ENCODE measurements at regions not wholly inside any gene's neighbourhood (a gene's known extent, or its start where the extent isn't known, plus 50 kb on each side); places are given as distances from the start of the nearest gene placed in this dataset.

GRCh38 chr9:115513148-115513547 is 395.2 kb upstream of the TNC start:
- Histone ChIP-seq H3K4me3 (ENCODE audit: low read depth, low read length) (no peak overlapping the region), H3K27me3 (ENCODE audit: control insufficient read depth, insufficient read depth, low read length) (no peaks in the 10 kb centered on the region), H3K36me3 (ENCODE audit: control insufficient read depth, insufficient read depth, low read length) (peaks cover 8% of the 10 kb centered on the region), H3K9me3 (ENCODE audit: control insufficient read depth, insufficient read depth, low read depth, low read length) (0 out of 2 replicates have a peak, but pooled peaks cover 2% of the 10 kb centered on the region), H3K4me1 (ENCODE audit: control insufficient read depth, insufficient read depth, low read length) (peaks cover 19% of the 10 kb centered on the region), H3K9ac (ENCODE audit: low read length) (no peak overlapping the region), H3K27ac (ENCODE audit: low read depth, low read length) (no peak overlapping the region)

GRCh38 chr9:115514454-115514853 is 396.5 kb upstream of the TNC start:
- Histone ChIP-seq H3K36me3 (ENCODE audit: control insufficient read depth, insufficient read depth, low read length) (peaks cover 18% of the 10 kb centered on the region), H3K27me3 (ENCODE audit: control insufficient read depth, insufficient read depth, low read length) (no peaks in the 10 kb centered on the region), H3K9ac (ENCODE audit: low read length) (no peak overlapping the region), H3K9me3 (ENCODE audit: control insufficient read depth, insufficient read depth, low read depth, low read length) (no peaks in the 10 kb centered on the region), H3K27ac (ENCODE audit: low read depth, low read length) (no peak overlapping the region), H3K4me1 (ENCODE audit: control insufficient read depth, insufficient read depth, low read length) (peaks cover 19% of the 10 kb centered on the region), H3K4me3 (ENCODE audit: low read depth, low read length) (no peak overlapping the region)

- H3K27me3 ChIP-seq (ENCODE audit: control insufficient read depth, insufficient read depth, low read length): no peaks in the 10 kb centered on the region
- H3K4me1 ChIP-seq (ENCODE audit: control insufficient read depth, insufficient read depth, low read length): peaks cover 18% of the 10 kb centered on the region
- peaks cover 46% of the 10 kb centered on the region for H3K36me3 ChIP-seq (ENCODE audit: control insufficient read depth, insufficient read depth, low read length)
- no peak overlapping the region for H3K9ac ChIP-seq (ENCODE audit: low read length)
- H3K4me3 ChIP-seq (ENCODE audit: low read depth, low read length): no peak overlapping the region
- H3K9me3 ChIP-seq (ENCODE audit: control insufficient read depth, insufficient read depth, low read depth, low read length): no peaks in the 10 kb centered on the region
- no peak overlapping the region for H3K27ac ChIP-seq (ENCODE audit: low read depth, low read length)
Measured at GRCh38 chr9:115517335-115518075, 399.5 kb upstream of the TNC start.

GRCh38 chr9:115520646-115521045 is 402.7 kb upstream of the TNC start:
- Histone ChIP-seq H3K27me3 (ENCODE audit: control insufficient read depth, insufficient read depth, low read length) (no peaks in the 10 kb centered on the region), H3K36me3 (ENCODE audit: control insufficient read depth, insufficient read depth, low read length) (peaks cover 67% of the 10 kb centered on the region), H3K4me3 (ENCODE audit: low read depth, low read length) (no peak overlapping the region), H3K9me3 (ENCODE audit: control insufficient read depth, insufficient read depth, low read depth, low read length) (no peaks in the 10 kb centered on the region), H3K4me1 (ENCODE audit: control insufficient read depth, insufficient read depth, low read length) (peaks cover 3% of the 10 kb centered on the region; the same call in 1 of the 2 replicates), H3K9ac (ENCODE audit: low read length) (no peak overlapping the region), H3K27ac (ENCODE audit: low read depth, low read length) (no peak overlapping the region)

- no peak overlapping the region for H3K9ac ChIP-seq (ENCODE audit: low read length)
- H3K27me3 ChIP-seq (ENCODE audit: control insufficient read depth, insufficient read depth, low read length): no peaks in the 10 kb centered on the region
- H3K4me3 ChIP-seq (ENCODE audit: low read depth, low read length): no peak overlapping the region
- peaks cover 61% of the 10 kb centered on the region for H3K36me3 ChIP-seq (ENCODE audit: control insufficient read depth, insufficient read depth, low read length)
- H3K27ac ChIP-seq (ENCODE audit: low read depth, low read length): no peak overlapping the region
- H3K9me3 ChIP-seq (ENCODE audit: control insufficient read depth, insufficient read depth, low read depth, low read length): no peaks in the 10 kb centered on the region
- peaks cover 3% of the 10 kb centered on the region; the same call in 1 of the 2 replicates for H3K4me1 ChIP-seq (ENCODE audit: control insufficient read depth, insufficient read depth, low read length)
Measured at GRCh38 chr9:115522912-115523311, 405.0 kb upstream of the TNC start.

- H3K4me3 ChIP-seq (ENCODE audit: low read depth, low read length): no peak overlapping the region
- H3K36me3 ChIP-seq (ENCODE audit: control insufficient read depth, insufficient read depth, low read length): peaks cover 53% of the 10 kb centered on the region
- no peak overlapping the region for H3K9ac ChIP-seq (ENCODE audit: low read length)
- no peak overlapping the region for H3K27ac ChIP-seq (ENCODE audit: low read depth, low read length)
- H3K9me3 ChIP-seq (ENCODE audit: control insufficient read depth, insufficient read depth, low read depth, low read length): no peaks in the 10 kb centered on the region
- peaks cover 3% of the 10 kb centered on the region; the same call in 1 of the 2 replicates for H3K4me1 ChIP-seq (ENCODE audit: control insufficient read depth, insufficient read depth, low read length)
- no peaks in the 10 kb centered on the region for H3K27me3 ChIP-seq (ENCODE audit: control insufficient read depth, insufficient read depth, low read length)
Measured at GRCh38 chr9:115524453-115525059, 406.6 kb upstream of the TNC start.

- Histone ChIP-seq H3K4me3 (ENCODE audit: low read depth, low read length) (no peak overlapping the region), H3K27ac (ENCODE audit: low read depth, low read length) (no peak overlapping the region), H3K9ac (ENCODE audit: low read length) (no peak overlapping the region), H3K36me3 (ENCODE audit: control insufficient read depth, insufficient read depth, low read length) (peaks cover 46% of the 10 kb centered on the region), H3K27me3 (ENCODE audit: control insufficient read depth, insufficient read depth, low read length) (no peaks in the 10 kb centered on the region), H3K9me3 (ENCODE audit: control insufficient read depth, insufficient read depth, low read depth, low read length) (no peaks in the 10 kb centered on the region), H3K4me1 (ENCODE audit: control insufficient read depth, insufficient read depth, low read length) (peaks cover 3% of the 10 kb centered on the region; the same call in 1 of the 2 replicates)
Measured at GRCh38 chr9:115525111-115526058, 407.4 kb upstream of the TNC start.

- H3K27ac ChIP-seq (ENCODE audit: low read depth, low read length): no peak overlapping the region
- H3K27me3 ChIP-seq (ENCODE audit: control insufficient read depth, insufficient read depth, low read length): no peaks in the 10 kb centered on the region
- H3K9ac ChIP-seq (ENCODE audit: low read length): no peak overlapping the region
- H3K4me1 ChIP-seq (ENCODE audit: control insufficient read depth, insufficient read depth, low read length): no peaks in the 10 kb centered on the region
- 0 out of 2 replicates have a peak, but pooled peaks cover 3% of the 10 kb centered on the region for H3K36me3 ChIP-seq (ENCODE audit: control insufficient read depth, insufficient read depth, low read length)
- H3K4me3 ChIP-seq (ENCODE audit: low read depth, low read length): no peak overlapping the region
- no peaks in the 10 kb centered on the region for H3K9me3 ChIP-seq (ENCODE audit: control insufficient read depth, insufficient read depth, low read depth, low read length)
Measured at GRCh38 chr9:115531410-115532125, 413.6 kb upstream of the TNC start.

- 0 out of 2 replicates have a peak, but pooled peaks cover 3% of the 10 kb centered on the region for H3K36me3 ChIP-seq (ENCODE audit: control insufficient read depth, insufficient read depth, low read length)
Measured at GRCh38 chr9:115533511-115533910, 415.6 kb upstream of the TNC start.

GRCh38 chr9:115540091-115540490 is 422.1 kb upstream of the TNC start:
- H3K27me3 ChIP-seq (ENCODE audit: control insufficient read depth, insufficient read depth, low read length): no peaks in the 10 kb centered on the region
- H3K9ac ChIP-seq (ENCODE audit: low read length): no peak overlapping the region
- H3K27ac ChIP-seq (ENCODE audit: low read depth, low read length): no peak overlapping the region
- no peak overlapping the region for H3K4me3 ChIP-seq (ENCODE audit: low read depth, low read length)
- H3K4me1 ChIP-seq (ENCODE audit: control insufficient read depth, insufficient read depth, low read length): no peaks in the 10 kb centered on the region
- no peaks in the 10 kb centered on the region for H3K36me3 ChIP-seq (ENCODE audit: control insufficient read depth, insufficient read depth, low read length)
- no peaks in the 10 kb centered on the region for H3K9me3 ChIP-seq (ENCODE audit: control insufficient read depth, insufficient read depth, low read depth, low read length)

More at GRCh38 chr9:115533511-115533910, 415.6 kb upstream of the TNC start:
- Histone ChIP-seq H3K4me3 (ENCODE audit: low read depth, low read length) (no peak overlapping the region), H3K27me3 (ENCODE audit: control insufficient read depth, insufficient read depth, low read length) (no peaks in the 10 kb centered on the region), H3K9ac (ENCODE audit: low read length) (no peak overlapping the region), H3K9me3 (ENCODE audit: control insufficient read depth, insufficient read depth, low read depth, low read length) (no peaks in the 10 kb centered on the region), H3K4me1 (ENCODE audit: control insufficient read depth, insufficient read depth, low read length) (no peaks in the 10 kb centered on the region), H3K27ac (ENCODE audit: low read depth, low read length) (no peak overlapping the region)

All from HUES6 (cell line).